GM23338 (cell line): ENCODE measurements at regions not wholly inside any gene's neighbourhood (a gene's known extent, or its start where the extent isn't known, plus 50 kb on each side); places are given as distances from the start of the nearest gene placed in this dataset.

Experiments
- CREB1 ChIP-seq: fragments of 250-450 bp; sonication (Bioruptor Pico); IDR thresholded peaks from 2 replicates; pipeline ENCODE4 v1.5.0; 2020; ENCODE audit warnings: low read depth, mild to moderate bottlenecking, moderate library complexity
- EZH2 ChIP-seq: fragments of 200-600 bp; sonication (generic); IDR thresholded peaks from one replicate; pipeline ENCODE4 v1.8.0; 2017; ENCODE audit warnings: antibody characterized with exemption, mild to moderate bottlenecking, low read depth; ENCODE audit not compliant: unreplicated experiment
- EZH2phosphoT487 ChIP-seq: fragments of 200-600 bp; sonication (generic); IDR thresholded peaks from one replicate; pipeline ENCODE4 v1.8.1; 2018; ENCODE audit warnings: antibody characterized with exemption; ENCODE audit not compliant: unreplicated experiment
- JUNB ChIP-seq: IDR thresholded peaks from one replicate; pipeline ENCODE4 v1.6.1; 2016; ENCODE audit warnings: antibody characterized with exemption; ENCODE audit not compliant: unreplicated experiment
- POLR2AphosphoS5 ChIP-seq: IDR thresholded peaks from 2 replicates; pipeline ENCODE4 v1.6.1; 2016; ENCODE audit warnings: antibody characterized with exemption, low read depth
- ZNF114 ChIP-seq: fragments of 250-450 bp; sonication (Bioruptor Pico); IDR thresholded peaks from 2 replicates; pipeline ENCODE4 v1.5.0; 2020; ENCODE audit warnings: mild to moderate bottlenecking, moderate library complexity
- ZNF331 ChIP-seq: fragments of 250-450 bp; sonication (Bioruptor Pico); IDR thresholded peaks from 2 replicates; pipeline ENCODE4 v1.5.0; 2020; ENCODE audit warnings: low read depth, mild to moderate bottlenecking, moderate library complexity
- TF ChIP-seq, protein P1 (sequence below), 2 experiments: fragments of 200-600 bp in 1 of 2; sonication (generic) in 1 of 2; conservative IDR thresholded peaks; 2 replicates each; pipeline versions ENCODE4 v1.5.1 to v1.6.1; 2016 to 2017; ENCODE audit warnings: antibody characterized with exemption in 2 of 2, low read depth in 2 of 2, mild to moderate bottlenecking in 2 of 2, moderate library complexity in 1 of 2
- TF ChIP-seq, protein P2 (sequence below): IDR thresholded peaks from one replicate; pipeline ENCODE4 v1.6.1; 2018; ENCODE audit warnings: antibody characterized with exemption; ENCODE audit not compliant: unreplicated experiment
- TF ChIP-seq, protein P3 (sequence below): IDR thresholded peaks from 2 replicates; pipeline ENCODE4 v1.6.1; 2016; ENCODE audit warnings: antibody characterized with exemption

DNA sequence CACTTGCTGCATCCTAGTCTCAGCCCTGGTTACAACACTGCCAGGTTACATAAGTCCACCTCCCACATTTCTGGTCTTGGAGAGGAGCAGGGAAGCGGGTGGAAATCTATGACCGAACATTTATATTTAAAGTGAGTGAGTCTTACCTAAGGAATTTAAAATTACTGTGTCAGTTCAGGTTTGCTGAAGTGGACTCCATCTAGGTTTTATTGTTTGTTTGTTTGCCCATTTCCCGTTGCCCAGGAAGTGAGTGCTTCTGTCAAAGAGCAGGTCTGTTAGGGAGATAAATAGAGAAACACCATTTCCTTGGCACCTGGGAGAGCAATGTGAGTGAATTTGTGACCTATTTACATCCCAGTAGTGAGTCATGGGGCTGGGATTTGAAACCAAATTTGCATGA is 179.5 kb downstream of the KIF4B start:
- TF ChIP-seq ZNF114 (CRISPR knock-in tag), result no peak
- TF ChIP-seq, protein P1, sequence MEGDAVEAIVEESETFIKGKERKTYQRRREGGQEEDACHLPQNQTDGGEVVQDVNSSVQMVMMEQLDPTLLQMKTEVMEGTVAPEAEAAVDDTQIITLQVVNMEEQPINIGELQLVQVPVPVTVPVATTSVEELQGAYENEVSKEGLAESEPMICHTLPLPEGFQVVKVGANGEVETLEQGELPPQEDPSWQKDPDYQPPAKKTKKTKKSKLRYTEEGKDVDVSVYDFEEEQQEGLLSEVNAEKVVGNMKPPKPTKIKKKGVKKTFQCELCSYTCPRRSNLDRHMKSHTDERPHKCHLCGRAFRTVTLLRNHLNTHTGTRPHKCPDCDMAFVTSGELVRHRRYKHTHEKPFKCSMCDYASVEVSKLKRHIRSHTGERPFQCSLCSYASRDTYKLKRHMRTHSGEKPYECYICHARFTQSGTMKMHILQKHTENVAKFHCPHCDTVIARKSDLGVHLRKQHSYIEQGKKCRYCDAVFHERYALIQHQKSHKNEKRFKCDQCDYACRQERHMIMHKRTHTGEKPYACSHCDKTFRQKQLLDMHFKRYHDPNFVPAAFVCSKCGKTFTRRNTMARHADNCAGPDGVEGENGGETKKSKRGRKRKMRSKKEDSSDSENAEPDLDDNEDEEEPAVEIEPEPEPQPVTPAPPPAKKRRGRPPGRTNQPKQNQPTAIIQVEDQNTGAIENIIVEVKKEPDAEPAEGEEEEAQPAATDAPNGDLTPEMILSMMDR (conservative IDR thresholded peaks at IDR 0.05; ENCODE audit: low read depth in 2 of 2), result no peak
- TF ChIP-seq EZH2, result no peak
- no peak for TF ChIP-seq POLR2AphosphoS5
- TF ChIP-seq JUNB, result no peak
- no peak for TF ChIP-seq CREB1
- TF ChIP-seq, protein P2, sequence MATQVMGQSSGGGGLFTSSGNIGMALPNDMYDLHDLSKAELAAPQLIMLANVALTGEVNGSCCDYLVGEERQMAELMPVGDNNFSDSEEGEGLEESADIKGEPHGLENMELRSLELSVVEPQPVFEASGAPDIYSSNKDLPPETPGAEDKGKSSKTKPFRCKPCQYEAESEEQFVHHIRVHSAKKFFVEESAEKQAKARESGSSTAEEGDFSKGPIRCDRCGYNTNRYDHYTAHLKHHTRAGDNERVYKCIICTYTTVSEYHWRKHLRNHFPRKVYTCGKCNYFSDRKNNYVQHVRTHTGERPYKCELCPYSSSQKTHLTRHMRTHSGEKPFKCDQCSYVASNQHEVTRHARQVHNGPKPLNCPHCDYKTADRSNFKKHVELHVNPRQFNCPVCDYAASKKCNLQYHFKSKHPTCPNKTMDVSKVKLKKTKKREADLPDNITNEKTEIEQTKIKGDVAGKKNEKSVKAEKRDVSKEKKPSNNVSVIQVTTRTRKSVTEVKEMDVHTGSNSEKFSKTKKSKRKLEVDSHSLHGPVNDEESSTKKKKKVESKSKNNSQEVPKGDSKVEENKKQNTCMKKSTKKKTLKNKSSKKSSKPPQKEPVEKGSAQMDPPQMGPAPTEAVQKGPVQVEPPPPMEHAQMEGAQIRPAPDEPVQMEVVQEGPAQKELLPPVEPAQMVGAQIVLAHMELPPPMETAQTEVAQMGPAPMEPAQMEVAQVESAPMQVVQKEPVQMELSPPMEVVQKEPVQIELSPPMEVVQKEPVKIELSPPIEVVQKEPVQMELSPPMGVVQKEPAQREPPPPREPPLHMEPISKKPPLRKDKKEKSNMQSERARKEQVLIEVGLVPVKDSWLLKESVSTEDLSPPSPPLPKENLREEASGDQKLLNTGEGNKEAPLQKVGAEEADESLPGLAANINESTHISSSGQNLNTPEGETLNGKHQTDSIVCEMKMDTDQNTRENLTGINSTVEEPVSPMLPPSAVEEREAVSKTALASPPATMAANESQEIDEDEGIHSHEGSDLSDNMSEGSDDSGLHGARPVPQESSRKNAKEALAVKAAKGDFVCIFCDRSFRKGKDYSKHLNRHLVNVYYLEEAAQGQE, result no peak
- no peak for TF ChIP-seq ZNF331 (CRISPR knock-in tag)
- no peak for TF ChIP-seq EZH2phosphoT487
- TF ChIP-seq, protein P3, sequence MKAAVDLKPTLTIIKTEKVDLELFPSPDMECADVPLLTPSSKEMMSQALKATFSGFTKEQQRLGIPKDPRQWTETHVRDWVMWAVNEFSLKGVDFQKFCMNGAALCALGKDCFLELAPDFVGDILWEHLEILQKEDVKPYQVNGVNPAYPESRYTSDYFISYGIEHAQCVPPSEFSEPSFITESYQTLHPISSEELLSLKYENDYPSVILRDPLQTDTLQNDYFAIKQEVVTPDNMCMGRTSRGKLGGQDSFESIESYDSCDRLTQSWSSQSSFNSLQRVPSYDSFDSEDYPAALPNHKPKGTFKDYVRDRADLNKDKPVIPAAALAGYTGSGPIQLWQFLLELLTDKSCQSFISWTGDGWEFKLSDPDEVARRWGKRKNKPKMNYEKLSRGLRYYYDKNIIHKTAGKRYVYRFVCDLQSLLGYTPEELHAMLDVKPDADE, result no peak
